K562 (cell line): ENCODE measurements at regions not wholly inside any gene's neighbourhood (a gene's known extent, or its start where the extent isn't known, plus 50 kb on each side); places are given as distances from the start of the nearest gene placed in this dataset.

Experiments
- CTCF ChIP-seq, 3 experiments: IDR thresholded peaks in 2 of 3; conservative IDR thresholded peaks in 1 of 3; 2 replicates each; pipeline ENCODE4 v1.5.1; 2011 to 2012; ENCODE audit warnings: low read length in 3 of 3, mild to moderate bottlenecking in 3 of 3, control low read depth in 2 of 3, improper control_type of control experiment in 1 of 3, inconsistent platforms in 1 of 3, low read depth in 1 of 3, mixed read lengths in 1 of 3, moderate library complexity in 1 of 3; ENCODE audit not compliant: insufficient read depth in 2 of 3
- FUS ChIP-seq: fragments of 200-400 bp; formaldehyde crosslinking; optimal IDR thresholded peaks from 2 replicates; pipeline ENCODE3; 2017; ENCODE audit warnings: low read depth, low read length
- POLR2A ChIP-seq: fragments of 450-650 bp; conservative IDR thresholded peaks from 2 replicates; pipeline ENCODE4 v1.6.1; 2016
- SMARCA4 ChIP-seq: fragments of 450-650 bp; IDR thresholded peaks from 2 replicates; pipeline ENCODE4 v1.6.1; 2016
- XRCC3 ChIP-seq: fragments of 450-650 bp; IDR thresholded peaks from 2 replicates; pipeline ENCODE4 v1.6.1; 2017; ENCODE audit warnings: mild to moderate bottlenecking, moderate library complexity
- TF ChIP-seq, protein P1 (sequence below): sonication (generic); formaldehyde crosslinking; IDR thresholded peaks from 2 replicates; pipeline ENCODE4 v1.8.1; 2023; ENCODE audit warnings: mild to moderate bottlenecking, missing genetic modification reagents

GRCh38 chr11:29208117-29208516 is 808.7 kb downstream of the KCNA4 start:
- TF ChIP-seq SMARCA4 (no peak), XRCC3 (no peak), CTCF (IDR thresholded peaks at IDR 0.05 in 2 of 3, conservative IDR thresholded peaks at IDR 0.05 in 1 of 3; ENCODE audit: insufficient read depth in 2 of 3, low read depth in 1 of 3, low read length in 3 of 3) (no peak), POLR2A (no peak), FUS (no peak)
- TF ChIP-seq, protein P1, sequence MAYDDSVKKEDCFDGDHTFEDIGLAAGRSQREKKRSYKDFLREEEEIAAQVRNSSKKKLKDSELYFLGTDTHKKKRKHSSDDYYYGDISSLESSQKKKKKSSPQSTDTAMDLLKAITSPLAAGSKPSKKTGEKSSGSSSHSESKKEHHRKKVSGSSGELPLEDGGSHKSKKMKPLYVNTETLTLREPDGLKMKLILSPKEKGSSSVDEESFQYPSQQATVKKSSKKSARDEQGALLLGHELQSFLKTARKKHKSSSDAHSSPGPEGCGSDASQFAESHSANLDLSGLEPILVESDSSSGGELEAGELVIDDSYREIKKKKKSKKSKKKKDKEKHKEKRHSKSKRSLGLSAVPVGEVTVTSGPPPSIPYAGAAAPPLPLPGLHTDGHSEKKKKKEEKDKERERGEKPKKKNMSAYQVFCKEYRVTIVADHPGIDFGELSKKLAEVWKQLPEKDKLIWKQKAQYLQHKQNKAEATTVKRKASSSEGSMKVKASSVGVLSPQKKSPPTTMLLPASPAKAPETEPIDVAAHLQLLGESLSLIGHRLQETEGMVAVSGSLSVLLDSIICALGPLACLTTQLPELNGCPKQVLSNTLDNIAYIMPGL (CRISPR knock-in tag): no peak
